RCC 7860 (cell line): ENCODE measurements at regions not wholly inside any gene's neighbourhood (a gene's known extent, or its start where the extent isn't known, plus 50 kb on each side); places are given as distances from the start of the nearest gene placed in this dataset.
A peak's percentile ranks its signal among the peaks of the same experiment; 100 is the strongest.

Experiments
- DNase-seq: peaks from one replicate; pipeline ENCODE4 v3.0.0-alpha.2; 2015; ENCODE audit warnings: low spot score
- FAIRE-seq: peaks from 2 replicates; lab custom pipeline; 2012; peaks lifted over from hg19 to GRCh38; lab: Jason Lieb, UNC

DNA sequence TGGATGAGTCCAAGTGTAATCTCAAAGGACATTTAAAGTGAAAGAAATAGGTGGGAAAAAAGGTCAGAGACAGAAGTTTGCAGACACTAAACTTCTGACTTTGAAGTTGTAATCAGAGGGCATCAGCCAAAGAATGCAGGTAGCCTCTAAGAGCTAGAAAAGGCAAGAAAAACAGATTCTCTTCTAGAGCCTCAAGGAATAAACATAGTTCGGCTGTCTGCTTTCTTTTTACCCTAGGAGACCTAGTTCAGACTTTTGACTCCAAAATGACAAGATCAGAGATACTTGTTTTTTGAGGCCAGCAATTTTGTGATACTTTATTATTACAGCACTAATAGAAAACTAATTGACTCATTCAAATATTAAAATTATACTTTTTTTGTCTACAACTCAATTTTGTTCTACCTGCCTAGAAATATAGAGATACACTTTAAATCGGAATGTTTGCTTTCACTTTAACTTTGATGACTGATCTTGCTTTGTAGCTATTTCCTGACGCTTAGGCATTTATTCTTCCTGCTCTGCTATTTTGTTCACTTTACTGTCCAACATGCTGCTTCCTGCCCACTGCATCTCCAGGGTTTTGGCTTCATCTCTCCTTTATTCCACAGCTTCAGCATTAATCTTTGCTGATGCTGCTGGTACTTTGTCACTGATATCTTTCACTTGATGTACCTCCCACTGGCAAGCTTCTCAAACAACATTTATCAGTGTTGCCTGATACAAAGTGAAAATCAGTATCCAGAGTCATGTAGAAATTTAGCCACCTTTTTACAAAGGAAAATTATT, 272.5 kb downstream of the DSEL start:
- FAIRE-seq: no peak
- no peak for DNase-seq

GRCh38 chr18:67242001-67242400, 274.5 kb downstream of the DSEL start:
- FAIRE-seq: no peak

DNA sequence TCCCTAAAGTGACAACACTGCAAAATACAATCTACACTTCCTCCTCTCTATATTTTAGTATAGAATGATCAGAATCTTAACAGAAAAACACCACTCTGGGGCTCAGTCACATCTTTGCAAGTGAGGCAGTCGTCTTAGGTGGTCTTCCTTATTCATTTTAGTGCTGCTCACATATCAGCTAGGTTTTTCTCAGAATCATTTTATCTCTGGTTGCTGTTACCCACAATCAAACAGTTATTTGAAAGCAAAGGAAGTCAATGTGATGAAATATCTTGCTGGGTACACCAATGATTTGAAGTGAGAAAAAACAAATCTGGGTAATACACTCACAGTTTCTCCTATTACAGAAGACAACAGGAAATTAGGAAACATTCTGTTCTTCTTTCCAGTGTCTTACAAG, 275.2 kb downstream of the DSEL start:
- DNase-seq (no peak), FAIRE-seq (no peak)

More at GRCh38 chr18:67242001-67242400, 274.5 kb downstream of the DSEL start:
- no peak for DNase-seq

DNA sequence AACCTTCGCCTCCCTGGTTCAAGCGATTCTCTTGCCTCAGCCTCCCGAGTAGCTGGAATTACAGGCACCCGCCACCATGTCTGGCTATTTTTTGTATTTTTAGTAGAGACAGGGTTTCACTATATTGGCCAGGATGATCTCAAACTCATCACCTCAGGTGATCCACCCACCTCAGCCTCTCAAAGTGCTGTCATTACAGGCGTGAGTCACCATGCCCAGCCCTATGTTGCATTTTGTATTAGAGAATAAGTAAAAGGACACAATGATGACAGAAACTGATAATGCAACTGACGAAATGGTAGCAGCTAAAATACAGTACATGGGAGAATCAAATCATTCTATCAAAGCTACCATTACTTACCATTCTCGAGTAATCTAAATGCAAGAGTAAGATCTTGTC, 276.7 kb downstream of the DSEL start:
- FAIRE-seq (no peak), DNase-seq (no peak)

DNA sequence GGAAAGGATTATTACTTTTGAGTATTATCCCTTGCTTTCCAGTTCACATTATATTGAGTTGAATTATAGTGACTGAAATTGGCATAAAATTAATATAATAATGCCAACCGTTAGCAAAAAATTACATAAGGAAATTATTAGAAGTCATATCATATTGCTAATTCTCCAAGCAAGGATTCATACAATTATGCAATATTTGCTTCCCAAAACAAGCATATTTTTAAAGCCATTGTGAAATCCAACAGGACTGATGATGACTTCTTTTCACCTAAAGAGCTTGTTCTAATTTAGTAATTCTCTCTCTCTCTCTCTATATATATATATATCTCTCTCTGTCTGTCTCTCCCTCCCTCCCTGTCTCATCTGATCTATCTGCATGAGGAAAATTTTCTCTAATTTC, 283.5 kb downstream of the DSEL start:
- DNase-seq (no peak), FAIRE-seq (no peak)

DNA sequence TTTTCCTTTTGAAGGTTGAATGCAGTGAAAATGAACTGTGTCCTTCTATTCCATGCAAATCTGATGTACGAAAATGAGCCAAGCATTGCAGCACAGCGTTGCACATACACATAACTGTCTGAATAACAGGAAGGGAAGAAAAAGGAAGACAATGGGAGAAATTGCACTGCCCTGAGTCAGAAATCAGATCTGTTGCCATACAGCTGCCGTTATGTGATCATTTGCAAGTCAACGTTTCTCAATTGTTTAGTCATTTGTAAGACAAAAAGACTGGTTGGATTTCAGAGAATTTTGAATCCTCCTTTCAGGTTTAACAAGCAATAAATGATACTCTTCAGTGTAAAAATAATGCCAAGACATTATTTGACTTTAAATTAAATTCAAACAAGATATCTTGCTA, 284.1 kb downstream of the DSEL start:
- DNase-seq (no peak), FAIRE-seq (no peak)

- FAIRE-seq: no peak
- DNase-seq: no peak
Measured at GRCh38 chr18:67222887-67223286, 293.6 kb downstream of the DSEL start.

DNA sequence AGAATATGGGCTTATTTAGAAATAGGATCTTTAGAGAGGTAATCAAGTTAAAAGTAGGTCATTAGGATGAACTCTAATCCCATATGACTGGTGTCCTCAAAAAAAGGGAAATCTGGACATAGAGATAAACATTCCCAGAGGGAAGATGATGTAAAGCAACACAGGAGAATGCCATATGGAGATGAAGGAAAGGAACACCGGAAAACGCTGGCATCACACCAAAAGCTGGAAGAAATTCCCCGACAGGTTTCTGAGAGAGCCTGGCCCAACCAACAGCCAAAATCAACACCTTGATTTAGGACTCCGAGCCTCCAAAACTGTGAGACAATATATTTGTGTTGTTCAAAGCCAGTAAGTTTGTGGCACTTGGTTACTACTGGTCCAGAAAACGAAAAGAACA, 296.7 kb downstream of the DSEL start:
- no peak for FAIRE-seq

GRCh38 chr18:67218556-67218955, 298.0 kb downstream of the DSEL start:
- DNase-seq (no peak), FAIRE-seq (no peak)

More for the DNA sequence above, 296.7 kb downstream of the DSEL start:
- no peak for DNase-seq

- FAIRE-seq: peak; percentile 76
Measured at GRCh38 chr18:67217551-67218166, 298.9 kb downstream of the DSEL start.

DNA sequence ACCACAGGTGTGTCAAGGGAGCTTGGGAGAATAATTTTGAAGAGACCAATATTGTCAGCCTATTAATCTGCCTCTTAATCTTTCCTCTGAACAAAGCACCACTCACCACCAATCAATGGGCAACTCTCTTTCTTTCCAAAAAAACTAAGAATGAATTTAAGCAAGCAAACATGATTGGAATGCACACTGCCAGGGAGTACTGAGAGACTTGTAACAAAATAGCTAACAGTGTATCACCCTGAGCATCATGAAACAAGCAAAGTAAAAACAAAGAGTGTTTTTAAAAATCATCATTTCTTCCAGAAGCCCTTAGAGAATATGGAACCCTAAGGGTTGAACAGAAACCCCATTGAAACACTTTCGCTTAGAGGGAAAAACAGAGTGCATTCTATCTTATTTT, 299.7 kb downstream of the DSEL start:
- FAIRE-seq: no peak
- DNase-seq: no peak

More at GRCh38 chr18:67217551-67218166, 298.9 kb downstream of the DSEL start:
- peak; percentile 30 for DNase-seq

- DNase-seq: no peak
Measured at GRCh38 chr18:67215686-67216085, 300.8 kb downstream of the DSEL start.

GRCh38 chr18:67211646-67212045, 304.9 kb downstream of the DSEL start:
- DNase-seq (no peak), FAIRE-seq (no peak)

More at GRCh38 chr18:67215686-67216085, 300.8 kb downstream of the DSEL start:
- no peak for FAIRE-seq

GRCh38 chr18:67200665-67201064, 315.9 kb downstream of the DSEL start:
- no peak for FAIRE-seq
- DNase-seq: no peak

DNA sequence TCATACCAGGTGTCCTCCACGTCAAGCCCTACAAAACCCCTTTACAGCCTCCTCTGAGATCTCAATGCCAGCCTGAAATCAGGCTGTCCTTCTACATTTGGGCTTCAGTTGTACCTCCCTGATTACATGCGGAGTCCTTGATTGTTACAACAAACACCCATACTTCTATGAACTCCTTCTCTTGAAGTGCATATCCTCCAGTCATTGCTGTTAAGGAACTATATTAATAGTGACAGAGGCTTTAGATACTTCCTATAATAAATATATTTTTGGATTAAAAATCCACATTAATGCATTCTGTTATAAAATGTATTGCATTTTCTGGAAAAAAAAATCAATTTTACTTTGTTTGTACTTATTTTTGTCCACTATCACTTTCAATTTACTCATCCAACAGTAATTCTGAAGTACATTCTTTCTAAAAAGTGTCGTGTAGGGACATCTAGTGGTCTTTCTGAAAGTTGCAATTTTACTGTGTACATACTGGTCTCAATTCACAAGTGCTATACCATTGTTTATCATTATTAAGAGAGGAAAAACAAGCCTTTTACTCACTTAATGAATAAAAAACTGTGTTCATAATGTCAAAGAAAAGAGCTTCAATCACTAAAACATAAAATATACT, 316.4 kb downstream of the DSEL start:
- peak; percentile 22 for DNase-seq
- peak; percentile 75 for FAIRE-seq

DNA sequence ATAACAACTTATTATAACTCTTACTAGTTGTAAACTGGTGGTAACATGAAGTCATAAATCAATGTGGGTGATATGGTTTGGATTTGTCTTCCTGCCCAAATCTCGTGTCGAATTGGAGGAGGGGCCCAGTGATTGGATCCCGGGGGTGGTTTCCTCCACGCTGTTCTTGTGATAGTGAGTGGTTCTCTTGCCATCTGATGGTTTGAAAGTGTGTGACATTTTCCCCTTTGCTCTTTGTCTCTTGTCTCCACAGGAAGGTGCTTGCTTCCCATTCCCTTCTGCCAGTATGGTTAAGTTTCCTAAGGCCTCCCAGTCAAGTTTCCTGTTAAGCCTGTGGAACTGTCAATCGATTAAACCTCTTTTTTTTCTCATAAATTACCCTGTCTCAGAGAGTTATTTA, 321.6 kb downstream of the DSEL start:
- DNase-seq (no peak), FAIRE-seq (no peak)

DNA sequence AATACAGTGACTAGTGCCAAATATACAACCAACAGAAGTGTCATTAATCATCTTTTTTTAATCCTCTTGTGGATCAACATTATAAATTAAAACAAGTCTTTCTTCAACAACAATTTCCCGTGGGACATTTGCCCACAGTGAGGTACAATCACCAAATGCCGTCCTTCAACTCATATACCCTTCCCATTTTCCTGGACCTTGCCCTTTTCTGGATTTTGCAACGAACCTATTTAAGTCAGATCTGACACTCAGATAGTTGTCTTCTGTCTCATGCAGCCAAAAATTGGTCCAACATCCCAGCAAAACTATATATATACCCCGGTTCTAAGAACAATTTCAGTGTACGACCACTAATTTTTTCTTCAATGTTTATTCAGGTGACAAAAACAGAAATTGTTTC, 324.0 kb downstream of the DSEL start:
- FAIRE-seq (no peak), DNase-seq (no peak)

- DNase-seq (no peak), FAIRE-seq (no peak)
Measured at GRCh38 chr18:67183398-67183797, 333.1 kb downstream of the DSEL start.

GRCh38 chr18:67179726-67180125, 336.8 kb downstream of the DSEL start:
- FAIRE-seq: no peak
- DNase-seq: no peak

DNA sequence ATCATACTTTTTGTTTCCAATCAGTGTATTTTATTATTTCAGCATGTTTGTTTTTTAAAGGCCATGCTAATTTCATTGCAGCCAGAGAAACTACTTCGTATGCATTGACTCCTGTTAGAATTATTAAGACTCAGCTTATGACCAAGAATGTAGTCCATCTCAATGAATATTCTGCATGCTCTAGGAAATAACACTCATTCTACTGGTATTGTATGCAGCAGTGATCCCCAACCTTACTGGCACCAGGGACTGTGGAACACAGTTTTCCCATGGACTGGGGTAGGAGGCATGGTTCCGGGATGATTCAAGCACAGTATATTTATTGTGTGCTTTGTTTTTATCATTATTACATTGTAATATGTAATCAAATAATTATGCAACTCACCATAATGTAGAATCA, 356.9 kb downstream of the DSEL start:
- no peak for DNase-seq
- no peak for FAIRE-seq

DNA sequence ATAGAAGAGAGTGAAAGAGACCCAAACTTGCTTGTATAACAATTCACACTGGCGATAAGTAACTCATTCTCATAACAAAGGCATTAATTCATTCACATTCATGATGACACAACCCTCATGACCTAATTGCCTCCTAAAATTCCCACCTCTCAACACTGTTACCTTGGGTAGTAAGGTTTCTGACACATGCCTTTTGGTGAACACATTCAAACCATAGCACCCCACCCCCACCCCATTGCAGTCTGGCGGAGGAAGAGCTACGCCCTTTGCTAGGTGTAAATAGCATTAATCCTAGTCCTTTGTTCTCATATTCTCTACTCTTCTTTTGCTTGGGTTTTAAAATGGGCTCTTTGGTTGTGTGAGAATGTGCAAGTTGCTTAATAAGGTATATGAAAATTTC, 361.5 kb downstream of the DSEL start:
- FAIRE-seq: no peak
- no peak for DNase-seq

- DNase-seq: no peak
- no peak for FAIRE-seq
Measured at GRCh38 chr18:67151366-67151765, 365.2 kb downstream of the DSEL start.
